ENCODE measurements at regions not wholly inside any gene's neighbourhood (a gene's known extent, or its start where the extent isn't known, plus 50 kb on each side); places are given as distances from the start of the nearest gene placed in this dataset.
"Not testable (repeated sequence)": the region's sequence is repeated elsewhere in the genome, so short reads cannot be mapped to it uniquely, and the experiment has no call there.

DNA sequence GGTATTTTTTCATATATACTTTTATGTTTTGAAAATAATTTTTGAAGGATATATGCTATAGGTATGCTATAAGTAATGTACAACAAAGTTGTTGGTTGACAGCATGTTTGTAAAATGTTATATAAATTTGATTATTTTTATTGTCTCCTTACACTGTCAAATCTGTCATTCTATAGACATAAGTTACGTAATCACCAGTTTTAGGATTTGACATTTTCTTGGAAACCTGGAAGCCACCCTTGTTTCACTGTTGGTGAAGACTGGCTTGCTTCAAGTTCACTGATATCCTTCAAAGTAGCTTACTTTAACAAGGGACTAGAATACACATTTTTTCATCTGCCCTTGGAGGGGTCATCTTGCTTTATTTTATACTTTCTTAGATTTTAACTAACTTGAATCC lies 1288.6 kb upstream of the EYS start:
- no peak for DNase-seq

DNA sequence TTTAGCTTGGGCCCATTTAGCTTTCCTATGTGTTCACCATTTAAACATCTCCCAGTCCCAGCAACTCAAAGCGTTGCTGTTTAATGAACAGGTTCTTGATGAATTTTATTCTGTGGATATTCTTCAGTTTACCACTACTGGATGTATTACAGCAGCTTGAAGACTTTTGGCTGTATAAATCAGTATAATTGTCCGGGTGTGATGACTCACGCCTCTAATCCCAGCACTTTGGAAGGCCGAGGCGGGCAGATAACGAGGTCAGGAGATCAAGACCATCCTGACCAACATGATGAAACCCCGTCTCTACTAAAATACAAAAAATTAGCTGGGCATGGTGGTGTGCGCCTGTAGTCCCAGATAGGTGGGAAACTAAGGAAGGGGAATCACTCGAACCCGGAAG lies 1286.7 kb upstream of the EYS start:
- not testable (repeated sequence) for DNase-seq

DNA sequence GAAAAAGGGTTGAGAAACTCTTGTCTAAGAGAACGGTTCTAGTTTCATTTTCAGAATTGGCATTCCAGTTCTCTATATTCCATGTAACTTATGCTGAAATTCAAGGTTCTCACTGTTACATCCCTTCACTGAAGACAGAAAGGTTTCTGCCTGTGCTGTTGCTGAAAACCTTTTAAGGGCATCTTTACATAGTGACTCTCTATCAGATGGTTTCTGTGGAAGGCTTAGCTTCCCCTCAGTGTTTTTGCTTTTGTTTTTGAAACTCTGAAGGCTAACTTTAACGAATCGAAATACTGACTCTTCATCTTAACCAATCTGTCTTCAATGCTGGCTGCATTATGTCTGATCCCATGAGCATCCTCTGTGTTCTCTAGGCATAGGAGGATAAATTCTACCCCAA lies 1286.2 kb upstream of the EYS start:
- no peak for DNase-seq

DNA sequence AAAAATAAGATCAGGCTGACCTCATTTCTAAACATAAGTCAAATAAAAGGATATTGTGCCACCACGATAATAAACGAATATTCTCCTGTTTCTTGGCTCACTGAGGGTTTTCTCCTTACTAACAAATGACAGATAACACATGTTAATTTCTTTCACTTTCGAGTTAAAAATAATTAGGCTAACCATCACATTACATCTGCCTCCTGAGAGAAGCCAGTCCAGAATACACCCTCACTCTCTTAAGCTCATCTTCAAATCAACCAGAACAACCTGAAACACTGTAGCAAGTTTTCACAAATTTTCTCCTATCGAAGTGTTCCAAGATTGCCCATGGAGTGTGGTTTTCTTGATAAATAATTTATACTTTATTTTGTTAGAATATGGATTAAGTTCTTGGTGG lies 1285.6 kb upstream of the EYS start:
- DNase-seq: no peak

DNA sequence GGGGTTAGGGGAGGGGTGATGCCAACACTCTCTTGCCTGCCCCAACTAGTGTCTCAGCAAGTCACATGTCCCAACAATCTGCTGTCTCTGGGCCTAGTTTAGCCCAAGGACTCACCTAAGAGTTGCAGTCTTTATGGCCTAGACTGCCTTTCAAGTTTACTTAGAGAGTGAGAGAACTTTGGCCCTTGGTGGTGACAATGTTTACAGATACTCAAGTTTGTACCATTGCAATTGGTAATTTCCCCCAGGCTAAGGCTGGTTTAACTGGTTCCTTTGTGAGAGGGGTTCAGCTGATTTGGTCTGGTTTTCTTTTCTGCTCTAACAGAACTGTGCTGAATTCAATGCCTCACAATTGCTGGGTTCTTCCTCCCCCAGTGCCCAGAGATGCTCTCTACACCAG lies 1279.9 kb upstream of the EYS start:
- DNase-seq: no peak

DNA sequence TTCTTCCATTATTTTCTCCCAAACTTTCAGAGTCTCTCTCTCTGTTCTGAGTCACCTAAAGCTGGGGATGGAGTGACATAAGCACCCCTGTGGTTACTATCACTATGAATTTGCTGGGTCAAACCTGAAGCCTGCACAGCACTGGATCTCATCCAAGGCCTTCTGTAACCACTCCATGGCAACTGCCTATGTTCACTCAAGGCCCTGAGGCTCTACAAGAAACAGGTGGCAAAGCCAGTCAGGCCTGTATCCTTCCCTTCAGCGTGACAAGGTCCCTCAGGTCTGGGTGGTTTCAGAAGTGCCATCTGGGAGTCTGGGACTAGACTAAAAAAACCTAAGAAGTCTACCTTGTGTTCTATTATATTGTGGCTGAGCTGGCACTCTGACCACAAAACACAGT lies 1278.8 kb upstream of the EYS start:
- DNase-seq: no peak

DNA sequence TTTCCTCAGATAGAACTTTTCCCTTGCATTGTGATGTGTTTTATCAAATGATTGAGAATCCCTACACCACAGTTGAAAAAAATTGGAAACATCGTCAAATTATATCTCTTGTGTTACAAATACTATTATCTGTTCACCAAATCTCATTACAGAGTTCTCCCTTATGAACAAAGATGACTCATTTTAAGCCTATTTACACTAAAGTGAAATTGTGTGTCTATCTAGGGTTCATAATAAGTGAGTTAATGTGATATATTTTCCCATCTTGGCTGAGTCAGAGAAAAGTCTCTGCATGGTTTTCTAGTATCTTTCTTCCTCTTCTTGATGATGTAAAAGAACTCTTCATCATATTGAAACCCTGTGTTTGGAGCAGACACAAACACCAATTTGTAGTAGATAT lies 1263.3 kb upstream of the EYS start:
- no peak for DNase-seq

DNA sequence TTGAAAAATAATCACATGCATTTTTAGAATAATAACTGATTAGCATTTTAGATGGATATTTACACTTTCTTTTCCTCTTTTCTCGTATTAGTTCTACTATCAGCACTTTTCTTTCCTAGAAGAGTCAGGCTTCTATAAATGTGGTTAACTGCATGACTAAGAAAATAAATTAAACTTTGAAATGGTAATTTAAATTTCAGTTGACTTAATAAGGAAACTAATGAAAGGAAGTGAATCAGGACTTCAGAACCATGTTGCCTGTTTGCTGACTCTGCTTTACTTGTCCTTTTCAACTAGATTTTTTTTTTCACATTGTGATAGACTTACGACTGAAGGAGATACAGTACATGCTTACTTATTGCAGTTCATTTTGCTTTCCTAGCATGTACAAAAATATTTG lies 1258.2 kb upstream of the EYS start:
- DNase-seq: no peak

DNA sequence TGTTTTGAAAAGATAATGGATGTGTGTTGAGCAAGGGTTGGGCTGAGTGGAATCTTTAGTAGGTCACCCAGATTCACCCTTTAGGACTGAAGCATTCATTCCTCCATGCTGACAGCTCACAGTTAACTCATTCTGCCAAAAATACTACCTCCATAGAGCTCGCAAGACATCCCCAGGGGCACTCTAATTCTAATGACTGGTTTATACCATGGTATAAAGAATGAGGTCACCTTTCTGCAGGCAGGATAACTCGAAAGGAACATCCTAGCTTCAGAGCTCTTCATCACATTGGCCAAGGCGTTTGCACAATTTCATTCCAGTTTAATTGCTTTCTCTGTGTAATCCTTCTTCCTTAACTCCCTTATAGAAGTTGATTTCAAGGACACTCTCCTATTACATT lies 1257.2 kb upstream of the EYS start:
- no peak for DNase-seq

DNA sequence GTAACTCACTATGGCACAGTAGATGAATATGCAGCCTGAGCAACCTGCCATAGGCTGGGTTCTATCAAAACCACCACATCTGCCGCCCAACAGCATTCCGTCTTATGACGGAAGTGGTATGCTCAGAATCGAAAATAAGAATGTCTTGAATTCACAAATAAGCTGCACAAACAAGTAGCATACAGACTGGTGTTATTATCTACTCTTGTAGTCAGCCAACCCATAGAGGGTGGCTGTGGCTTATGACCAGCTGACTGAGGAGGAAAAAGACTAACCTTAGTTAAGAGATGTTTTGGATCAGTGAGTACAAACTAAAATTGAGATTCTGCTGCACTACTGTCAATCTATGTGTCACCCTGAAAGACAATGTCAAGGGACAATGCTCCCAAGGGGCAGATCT lies 1255.1 kb upstream of the EYS start:
- no peak for DNase-seq

DNA sequence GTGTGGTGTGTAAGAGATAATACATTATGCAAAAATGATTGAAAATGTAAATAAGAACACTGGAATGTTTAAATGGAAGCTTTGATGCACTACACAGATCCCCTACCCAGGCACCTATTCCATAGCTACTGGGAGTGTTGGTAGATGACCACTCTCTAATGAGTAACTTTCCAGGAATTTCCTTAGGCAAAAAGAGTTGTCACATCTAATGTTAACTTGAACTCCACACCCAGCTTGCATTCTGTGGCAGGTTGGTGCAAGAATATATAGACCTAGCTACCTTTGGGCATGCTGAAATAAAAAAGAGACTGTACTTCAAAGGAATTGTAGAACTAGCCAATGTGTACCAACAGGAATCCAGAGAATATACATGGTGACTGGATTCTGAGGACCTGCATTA lies 1254.2 kb upstream of the EYS start:
- no peak for DNase-seq

DNA sequence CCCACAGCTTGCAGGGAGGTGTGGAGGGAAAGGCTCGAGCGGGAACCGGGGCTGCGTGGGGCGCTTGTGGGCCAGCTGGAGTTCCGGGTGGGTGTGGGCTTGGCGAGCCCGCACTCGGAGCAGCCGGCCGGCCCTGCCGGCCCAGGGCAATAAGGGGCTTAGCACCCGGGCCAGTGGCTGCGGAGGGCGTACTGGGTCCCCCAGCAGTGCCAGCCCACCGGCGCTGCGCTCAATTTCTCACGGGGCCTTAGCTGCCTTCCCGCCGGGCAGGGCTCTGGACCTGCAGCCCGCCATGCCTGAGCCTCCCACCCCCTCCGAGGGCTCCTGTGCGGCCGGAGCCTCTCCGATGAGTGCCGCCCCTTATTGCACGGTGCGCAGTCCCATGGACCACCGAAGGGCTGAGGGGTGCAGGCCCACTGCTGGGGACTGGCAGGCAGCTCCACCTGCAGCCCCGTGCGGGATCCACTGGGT lies 1242.2 kb upstream of the EYS start:
- DNase-seq: no peak

DNA sequence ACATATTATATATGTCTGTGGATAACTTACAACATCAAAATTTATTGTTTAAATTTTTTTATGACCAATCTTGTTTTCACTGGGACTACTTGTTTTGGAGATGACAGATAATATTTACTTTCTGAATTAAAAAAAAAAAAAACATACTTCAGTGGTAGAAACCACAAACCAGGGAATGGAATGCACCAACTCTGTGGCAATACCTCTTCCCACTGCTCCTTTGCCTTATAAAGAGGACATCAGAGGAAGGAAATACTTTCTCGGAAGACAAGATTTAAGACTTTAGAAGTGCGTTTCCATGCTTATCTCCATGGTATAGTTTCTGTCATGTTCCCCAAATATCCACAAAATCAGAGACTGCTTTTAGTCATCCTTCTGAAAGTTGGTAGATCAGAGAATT lies 1241.1 kb upstream of the EYS start:
- no peak for DNase-seq

DNA sequence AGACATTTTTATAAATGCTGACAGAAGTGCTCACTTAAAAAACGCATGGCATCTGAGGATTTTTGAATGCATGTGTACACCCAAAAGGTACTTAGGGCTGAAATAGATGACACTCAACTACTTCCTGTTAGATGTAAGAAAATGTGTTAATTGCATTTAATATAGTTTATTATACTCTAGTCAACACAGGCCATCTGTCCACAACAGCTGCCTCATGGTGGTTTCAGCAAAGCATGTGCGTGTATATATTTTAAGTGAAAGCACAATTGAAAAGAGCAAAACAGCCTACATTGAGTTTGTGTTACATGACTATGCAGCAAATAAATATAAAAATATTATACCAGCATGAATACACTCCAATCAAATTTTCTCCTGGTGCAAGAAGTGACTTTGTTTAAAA lies 1233.0 kb upstream of the EYS start:
- no peak for DNase-seq

DNA sequence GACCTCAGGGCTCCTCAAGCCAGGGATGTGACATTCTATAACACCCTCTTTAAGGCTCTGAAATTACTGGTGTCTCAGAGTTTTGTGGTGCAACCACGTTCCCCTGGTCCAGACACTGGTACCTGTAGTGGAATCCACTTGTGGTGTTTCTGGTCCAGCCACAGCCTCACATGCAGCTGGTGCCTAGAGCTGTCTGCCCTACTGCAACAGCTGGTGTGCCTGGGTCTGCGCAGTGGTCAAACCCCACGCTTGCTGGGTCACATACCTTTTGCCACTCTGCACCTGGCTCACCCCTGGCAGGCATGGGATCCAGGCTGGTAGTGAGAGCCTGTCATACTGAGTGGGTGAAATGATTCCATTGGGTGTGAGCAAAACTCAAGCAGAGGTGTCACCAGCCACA lies 1230.2 kb upstream of the EYS start:
- DNase-seq: no peak

DNA sequence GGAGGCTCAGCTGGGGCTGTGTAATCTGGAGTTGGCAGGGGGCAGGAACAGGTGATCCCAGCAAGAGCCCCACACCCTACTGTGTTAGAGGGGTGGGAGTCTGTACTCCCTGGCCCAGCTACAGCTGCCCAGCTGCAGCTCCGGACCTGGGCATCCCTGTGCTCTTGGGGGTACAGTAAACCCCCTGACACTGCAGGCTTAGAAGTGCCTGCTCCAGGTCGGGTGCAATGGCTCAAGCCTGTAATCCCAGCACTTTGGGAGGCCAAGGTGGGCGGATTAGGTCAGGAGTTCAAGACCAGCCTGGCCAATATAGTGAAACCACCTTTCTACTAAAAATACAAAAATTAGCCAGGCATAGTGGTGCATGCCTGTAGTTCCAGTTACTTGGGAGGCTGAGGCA lies 1228.6 kb upstream of the EYS start:
- no peak for DNase-seq

DNA sequence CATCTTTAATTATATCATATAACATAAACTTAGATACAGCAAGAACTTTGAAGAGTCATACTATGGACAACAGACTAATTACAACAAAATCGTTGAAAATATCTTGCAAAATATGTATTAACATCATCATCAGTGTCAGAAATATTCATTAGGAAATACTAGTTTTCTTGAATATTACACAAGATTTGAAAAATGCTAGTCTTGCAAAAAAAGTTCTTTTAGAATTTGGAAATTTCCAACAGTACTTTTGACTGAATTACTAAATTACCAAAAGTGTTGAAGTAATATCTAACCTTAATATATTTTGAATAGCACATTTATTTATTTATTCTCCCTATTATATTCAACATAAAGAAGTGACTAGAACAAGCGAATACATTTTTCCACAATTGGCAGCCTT lies 1224.8 kb upstream of the EYS start:
- DNase-seq: no peak

DNA sequence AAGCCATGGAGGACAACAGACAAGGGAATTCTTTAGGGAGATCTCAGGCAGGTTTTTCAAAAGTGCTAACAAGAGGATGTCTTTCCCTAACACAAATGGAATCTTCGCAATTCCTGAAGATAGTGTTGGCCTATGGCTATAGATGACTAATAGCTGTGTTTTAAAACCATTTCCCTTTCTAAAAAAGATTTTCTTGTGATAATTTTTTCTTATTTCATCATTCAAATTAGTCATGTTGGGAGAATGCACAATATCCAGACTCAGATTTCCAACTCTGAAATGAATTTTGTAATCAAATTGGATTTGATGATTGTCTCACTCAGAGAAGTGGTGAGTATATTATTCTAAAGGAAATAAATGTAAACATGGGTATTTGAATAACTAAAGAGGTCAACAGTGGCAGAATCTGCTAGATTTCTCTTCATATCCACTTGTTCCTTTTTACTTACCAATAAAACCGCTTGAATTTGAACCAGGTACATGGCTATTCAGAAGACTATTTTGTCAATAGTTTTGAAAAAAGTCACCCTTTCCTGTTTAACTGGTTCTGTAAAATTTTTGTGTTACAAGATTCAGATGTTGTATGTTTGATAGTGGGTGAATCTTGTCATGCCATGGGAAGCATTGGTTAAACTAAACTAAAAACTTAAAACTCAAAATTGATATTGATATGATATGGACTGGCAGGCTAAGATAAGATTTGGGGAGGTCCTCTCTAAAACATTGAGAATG lies 1223.7 kb upstream of the EYS start:
- DNase-seq: no peak

DNA sequence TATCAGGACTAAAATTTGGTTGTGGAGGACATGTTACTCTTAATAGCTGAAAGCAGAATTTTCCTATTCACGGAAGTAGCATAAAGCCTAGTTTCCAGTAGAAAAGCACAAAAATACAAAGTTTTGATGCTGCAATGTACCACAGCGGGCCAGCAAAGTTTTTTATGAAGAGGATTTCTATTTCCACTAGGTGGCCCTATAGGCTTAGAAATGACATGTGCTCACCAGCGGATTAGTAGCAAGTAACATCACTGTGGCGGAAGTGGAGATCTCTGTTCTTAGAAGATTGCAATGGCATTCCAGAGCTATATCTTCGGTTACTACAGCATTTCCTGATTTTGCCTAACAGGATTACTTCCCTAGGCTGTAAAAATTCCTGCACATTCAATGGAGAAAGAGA lies 1219.0 kb upstream of the EYS start:
- DNase-seq: no peak

DNA sequence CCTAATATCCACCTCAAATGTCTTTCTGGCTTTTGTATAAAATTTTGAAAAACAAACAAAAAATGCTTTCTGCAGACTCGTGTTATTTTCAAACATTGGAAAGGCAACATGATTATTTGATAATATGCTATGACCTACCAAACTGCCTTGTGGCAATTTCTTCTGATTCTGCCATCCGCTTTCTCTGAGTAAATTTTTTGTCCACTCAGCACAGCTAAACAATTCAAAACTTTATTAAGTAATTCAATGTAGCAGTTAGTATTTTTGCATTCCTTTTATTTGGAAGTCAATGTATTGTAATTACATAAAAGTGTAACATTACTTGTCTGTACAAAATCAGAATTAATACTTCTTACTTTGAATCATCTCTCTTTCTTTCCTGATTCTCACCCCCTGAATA lies 1206.6 kb upstream of the EYS start:
- DNase-seq: no peak

DNA sequence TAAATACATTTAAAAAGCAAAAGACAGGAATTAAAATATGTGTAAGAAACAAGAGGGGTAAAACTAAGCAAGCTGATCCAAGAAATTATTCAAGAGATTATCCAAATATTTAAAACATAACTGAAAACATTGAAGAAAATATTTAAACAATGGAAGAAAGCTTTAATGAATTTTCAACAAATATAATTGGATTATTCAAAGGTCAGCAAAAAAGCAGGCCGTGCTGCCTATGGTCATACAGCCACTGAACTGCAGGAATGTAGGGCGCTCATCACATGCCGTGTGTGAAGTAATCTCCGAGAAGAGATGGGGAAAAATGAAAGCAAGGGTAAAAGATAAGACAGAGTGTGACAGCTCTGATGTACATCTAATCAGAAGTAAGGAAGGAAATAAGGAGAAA lies 1195.4 kb upstream of the EYS start:
- no peak for DNase-seq

DNA sequence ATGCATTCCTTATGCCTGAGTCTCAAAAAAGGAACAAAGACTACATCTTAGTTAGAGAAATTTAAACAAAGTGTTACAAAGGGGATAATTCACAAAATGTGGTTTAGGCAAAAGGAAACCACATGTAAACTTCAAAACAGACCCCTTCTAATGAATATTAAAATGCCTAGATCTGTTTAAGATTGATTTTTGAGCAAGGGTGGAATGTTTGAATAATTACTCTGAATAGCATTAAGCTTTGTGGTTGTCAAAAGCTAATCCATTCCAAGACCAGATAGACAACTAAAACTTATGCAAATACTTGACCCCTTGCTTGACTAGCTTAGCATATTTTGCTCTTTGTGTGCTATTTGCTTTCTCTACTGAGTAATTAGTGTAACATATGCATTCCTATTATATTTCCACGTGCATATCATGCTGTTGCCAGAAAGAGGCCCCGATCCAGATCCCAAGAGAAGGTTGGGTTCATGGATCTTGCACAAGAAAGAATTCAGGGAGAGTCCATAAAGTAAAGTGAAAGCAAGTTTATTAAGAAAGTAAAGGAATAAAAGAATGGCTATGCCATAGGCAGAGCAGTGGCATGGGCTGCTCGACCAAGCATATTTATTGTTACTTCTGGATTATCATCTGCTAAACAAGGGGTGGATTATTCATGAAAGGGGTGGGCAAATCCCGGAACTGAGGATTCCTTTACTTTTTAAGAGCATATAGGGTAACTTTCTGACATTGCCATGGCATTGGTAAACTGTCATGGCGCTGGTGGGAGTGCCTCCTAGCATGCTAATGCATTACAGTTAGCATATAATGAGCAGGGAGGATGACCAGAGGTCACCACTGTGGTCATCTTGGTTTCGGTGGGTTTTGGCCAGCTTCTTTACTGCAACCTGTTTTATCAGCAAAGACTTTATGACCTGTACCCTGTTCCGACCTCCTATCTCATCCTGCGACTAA lies 1193.4 kb upstream of the EYS start:
- no peak for DNase-seq

DNA sequence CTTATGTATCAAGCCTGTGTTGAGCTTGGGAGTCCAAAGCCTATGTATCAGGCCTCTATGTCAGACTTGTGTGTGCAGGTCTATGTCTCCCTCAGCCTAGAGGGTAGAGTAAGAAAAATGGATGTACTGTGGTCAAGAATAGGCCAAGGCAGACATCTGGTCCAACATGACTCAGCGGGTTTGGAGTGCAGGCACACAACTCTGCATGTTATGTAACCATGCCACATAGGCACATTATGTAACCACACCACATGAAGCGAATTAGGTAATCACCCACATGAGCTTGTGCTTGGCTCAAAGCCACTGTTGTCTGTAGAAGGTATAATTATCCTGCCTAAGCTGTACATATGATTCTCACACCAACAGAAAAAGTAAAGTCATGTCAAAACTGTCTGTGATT lies 1190.5 kb upstream of the EYS start:
- no peak for DNase-seq

DNA sequence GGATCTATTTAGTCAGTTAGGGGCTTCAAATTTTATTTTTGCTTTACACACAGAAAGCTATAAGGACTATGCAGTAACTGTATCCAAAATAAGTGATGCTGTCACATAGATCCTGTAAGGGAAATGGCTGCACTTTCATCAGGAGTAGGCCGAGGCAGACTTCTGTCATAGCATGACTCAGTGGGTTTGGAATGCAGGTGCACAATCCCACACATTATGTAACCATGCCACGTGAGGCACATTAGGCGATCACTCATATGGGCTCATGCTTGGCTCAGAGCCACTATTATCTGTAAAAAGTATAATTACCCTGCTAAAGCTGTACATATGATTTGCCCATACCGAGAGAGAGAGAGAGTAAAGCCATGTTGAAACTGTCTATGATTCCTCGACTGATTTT lies 1189.4 kb upstream of the EYS start:
- DNase-seq: no peak
